Astrocyte of the cerebellum (primary cell): ENCODE measurements at regions not wholly inside any gene's neighbourhood (a gene's known extent, or its start where the extent isn't known, plus 50 kb on each side); places are given as distances from the start of the nearest gene placed in this dataset.

Source experiments
- DNase-seq: peaks from one replicate; pipeline ENCODE4 v3.0.0-alpha.2; 2011; ENCODE audit warnings: low read depth
- H3K4me3 ChIP-seq: 2 replicates; pipeline ENCODE4 v1.5.1; 2011; ENCODE audit warnings: mild to moderate bottlenecking, low read depth, low read length, moderate library complexity
- in situ Hi-C: cut with HindIII; loops from 2 replicates; pipeline ENCODE4 v1.10.0; 2017; ENCODE audit warnings: low sequenced_read_pairs
- TF ChIP-seq, protein P1 (sequence below): IDR thresholded peaks from 2 replicates; pipeline ENCODE4 v1.5.1; 2012; ENCODE audit warnings: low read length, low read depth, moderate library complexity, mild to moderate bottlenecking; ENCODE audit errors: missing control alignments

DNA sequence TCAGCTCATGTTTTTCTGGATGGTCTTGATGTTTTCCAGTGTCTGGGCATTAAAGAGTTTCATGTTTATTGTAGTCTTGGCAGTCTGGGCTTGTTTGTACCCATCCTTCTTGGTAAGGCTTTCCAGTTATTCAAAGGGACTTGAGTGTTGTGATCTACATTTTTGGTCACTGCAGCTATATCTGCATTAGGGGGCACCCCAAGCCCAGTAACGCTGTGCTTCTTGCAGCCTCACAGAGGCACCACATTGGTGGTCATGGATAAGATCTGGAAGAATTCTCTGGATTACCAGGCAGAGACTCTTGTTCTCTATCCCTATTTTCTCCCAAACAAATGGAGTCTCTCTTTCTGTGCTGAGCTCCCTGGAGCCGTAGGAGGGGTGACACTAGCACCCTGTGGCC is 451.5 kb upstream of the FAT3 start:
- no peak for DNase-seq
- TF ChIP-seq, protein P1, sequence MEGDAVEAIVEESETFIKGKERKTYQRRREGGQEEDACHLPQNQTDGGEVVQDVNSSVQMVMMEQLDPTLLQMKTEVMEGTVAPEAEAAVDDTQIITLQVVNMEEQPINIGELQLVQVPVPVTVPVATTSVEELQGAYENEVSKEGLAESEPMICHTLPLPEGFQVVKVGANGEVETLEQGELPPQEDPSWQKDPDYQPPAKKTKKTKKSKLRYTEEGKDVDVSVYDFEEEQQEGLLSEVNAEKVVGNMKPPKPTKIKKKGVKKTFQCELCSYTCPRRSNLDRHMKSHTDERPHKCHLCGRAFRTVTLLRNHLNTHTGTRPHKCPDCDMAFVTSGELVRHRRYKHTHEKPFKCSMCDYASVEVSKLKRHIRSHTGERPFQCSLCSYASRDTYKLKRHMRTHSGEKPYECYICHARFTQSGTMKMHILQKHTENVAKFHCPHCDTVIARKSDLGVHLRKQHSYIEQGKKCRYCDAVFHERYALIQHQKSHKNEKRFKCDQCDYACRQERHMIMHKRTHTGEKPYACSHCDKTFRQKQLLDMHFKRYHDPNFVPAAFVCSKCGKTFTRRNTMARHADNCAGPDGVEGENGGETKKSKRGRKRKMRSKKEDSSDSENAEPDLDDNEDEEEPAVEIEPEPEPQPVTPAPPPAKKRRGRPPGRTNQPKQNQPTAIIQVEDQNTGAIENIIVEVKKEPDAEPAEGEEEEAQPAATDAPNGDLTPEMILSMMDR: peak; percentile 20

DNA sequence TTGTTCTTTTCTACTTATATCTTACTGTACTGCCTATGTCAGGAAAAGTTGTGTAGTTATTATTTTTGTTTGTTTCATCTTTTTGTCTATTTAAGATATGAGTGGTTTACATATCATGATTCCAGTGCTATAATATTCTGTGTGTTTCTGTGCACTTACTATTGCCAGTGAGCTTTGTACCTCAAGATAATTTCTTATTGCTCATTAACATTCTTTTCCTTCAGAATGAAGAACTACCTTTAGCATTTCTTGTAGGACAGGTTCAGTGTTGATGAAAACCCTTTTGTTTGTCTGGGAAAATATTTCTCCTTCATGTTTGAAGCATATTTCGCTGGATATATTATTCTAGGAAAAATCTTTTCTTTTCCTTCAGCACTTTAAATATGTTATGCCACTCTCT is 452.7 kb upstream of the FAT3 start:
- in situ Hi-C loops: no loop called here
- TF ChIP-seq, protein P1: no peak
- H3K4me3 ChIP-seq: no peak overlapping the region
- DNase-seq: no peak

More for the DNA sequence above, 451.5 kb upstream of the FAT3 start:
- H3K4me3 ChIP-seq: no peak overlapping the region
- in situ Hi-C loops: no loop called here

DNA sequence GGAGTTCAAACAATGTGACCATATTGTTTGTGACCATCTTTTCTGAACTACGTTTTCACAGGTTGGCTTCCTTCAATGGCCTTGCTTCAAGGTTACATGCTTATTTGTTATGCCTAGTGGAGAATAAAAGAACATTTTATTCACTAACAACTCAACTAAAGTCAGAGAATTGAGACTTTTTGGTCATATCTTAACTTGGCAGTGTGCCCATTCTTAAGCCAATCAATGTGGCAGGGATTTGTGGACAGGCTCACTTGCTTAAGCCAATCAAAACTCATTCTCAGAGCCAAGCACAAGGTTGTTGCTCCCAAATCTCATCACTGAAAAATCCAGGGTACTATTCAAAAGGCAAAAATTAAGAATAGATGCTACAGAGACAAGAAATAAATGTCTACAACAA is 455.8 kb upstream of the FAT3 start:
- TF ChIP-seq, protein P1: no peak

DNA sequence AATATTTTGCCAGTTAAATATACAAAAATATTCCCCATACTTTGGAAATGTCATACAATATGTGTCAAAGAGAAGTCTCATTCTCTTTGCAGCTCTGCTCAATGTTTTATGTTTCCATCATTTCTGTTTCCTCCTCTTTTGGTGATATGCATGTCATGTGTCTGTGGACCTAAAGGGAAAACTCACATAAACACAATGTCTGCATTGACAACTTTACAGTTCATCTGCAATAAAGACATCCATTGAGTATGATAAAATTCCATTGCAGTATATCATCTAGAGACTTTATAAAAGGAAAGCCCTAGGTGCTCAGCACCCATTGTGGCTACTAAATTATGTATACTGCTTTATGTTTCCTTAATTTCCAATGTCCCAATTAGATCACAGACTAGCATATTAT is 461.3 kb upstream of the FAT3 start:
- DNase-seq: no peak
- TF ChIP-seq, protein P1: no peak
- in situ Hi-C loops: no loop called here
- no peak overlapping the region for H3K4me3 ChIP-seq

More for the DNA sequence above, 455.8 kb upstream of the FAT3 start:
- in situ Hi-C loops: no loop called here
- no peak overlapping the region for H3K4me3 ChIP-seq
- DNase-seq: no peak

DNA sequence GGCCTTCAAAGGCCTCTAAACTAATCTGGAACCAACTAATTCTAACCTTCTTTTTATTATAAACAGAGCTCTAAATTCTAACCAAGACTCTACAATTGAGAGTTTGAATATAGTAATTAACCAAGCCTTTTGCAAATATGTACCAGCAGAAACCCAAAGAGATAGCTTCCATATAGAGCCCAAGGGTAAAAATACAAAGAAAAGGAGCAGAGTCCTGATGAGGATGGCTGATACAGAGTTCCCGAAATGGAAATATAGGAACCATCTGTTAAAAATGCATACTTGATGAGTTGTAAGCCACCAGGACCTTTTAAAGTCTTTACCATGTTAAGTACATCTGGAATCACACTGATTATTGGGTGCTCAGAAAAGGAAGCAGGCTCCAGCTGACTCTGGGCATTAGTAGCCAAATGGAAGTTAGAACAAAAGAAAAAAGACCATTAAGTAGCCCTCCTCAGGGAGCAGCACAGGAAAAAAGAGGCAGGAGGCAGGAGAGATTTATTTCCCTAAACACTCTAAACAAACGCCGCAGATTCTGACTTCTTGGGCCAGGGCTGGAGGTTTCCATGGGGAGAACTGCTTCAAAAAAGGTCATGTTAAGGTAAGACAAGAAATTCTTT is 463.1 kb upstream of the FAT3 start:
- no peak for DNase-seq
- TF ChIP-seq, protein P1: no peak
- in situ Hi-C loops: no loop called here
- no peak overlapping the region for H3K4me3 ChIP-seq

DNA sequence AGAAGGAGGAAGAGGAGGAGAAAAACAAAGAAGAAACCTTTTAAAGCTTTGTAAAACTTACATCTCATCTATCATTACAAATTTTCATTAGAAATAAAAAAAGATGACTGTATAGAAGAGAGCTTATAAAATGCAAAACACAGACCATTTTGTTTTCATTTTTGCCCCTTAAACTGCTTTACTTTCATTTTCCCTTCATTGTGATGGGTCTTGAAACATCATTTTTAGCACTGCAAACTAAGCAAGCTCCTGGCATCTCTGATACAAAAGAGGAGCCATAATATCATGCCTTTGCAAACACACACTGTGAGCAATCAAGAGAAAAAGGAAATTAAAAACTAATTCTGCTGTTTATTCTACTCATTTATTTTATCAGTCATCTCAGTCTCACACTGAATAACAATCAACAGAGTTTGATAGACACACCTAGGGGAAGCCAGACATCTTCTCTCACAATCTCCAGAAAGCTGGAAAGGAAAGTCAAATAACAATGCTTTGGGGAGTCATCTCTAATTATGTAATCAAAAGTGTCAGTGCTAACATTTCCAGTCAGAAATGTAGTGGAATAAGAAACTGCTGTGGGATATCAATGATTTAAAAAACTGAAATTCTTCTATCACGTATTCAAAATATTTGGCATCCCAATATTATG is 467.7 kb upstream of the FAT3 start:
- DNase-seq: no peak
- no peak overlapping the region for H3K4me3 ChIP-seq
- TF ChIP-seq, protein P1: no peak
- in situ Hi-C loops: no loop called here
